OCI-LY7 (cell line): ENCODE measurements at regions not wholly inside any gene's neighbourhood (a gene's known extent, or its start where the extent isn't known, plus 50 kb on each side); places are given as distances from the start of the nearest gene placed in this dataset.

Experiments used
- EZH2phosphoT487 ChIP-seq: fragments of 200-600 bp; sonication (generic); IDR thresholded peaks from 2 replicates; pipeline ENCODE4 v1.6.1; 2018; ENCODE audit warnings: low read depth, borderline replicate concordance, mild to moderate bottlenecking, mixed run types, antibody characterized with exemption, low read length, moderate library complexity, mixed read lengths
- TF ChIP-seq, protein P1 (sequence below): fragments of 200-600 bp; sonication (generic); conservative IDR thresholded peaks from 2 replicates; pipeline ENCODE4 v1.5.1; 2014; ENCODE audit warnings: mild to moderate bottlenecking, antibody characterized with exemption, low read length, moderate library complexity, mixed read lengths

DNA sequence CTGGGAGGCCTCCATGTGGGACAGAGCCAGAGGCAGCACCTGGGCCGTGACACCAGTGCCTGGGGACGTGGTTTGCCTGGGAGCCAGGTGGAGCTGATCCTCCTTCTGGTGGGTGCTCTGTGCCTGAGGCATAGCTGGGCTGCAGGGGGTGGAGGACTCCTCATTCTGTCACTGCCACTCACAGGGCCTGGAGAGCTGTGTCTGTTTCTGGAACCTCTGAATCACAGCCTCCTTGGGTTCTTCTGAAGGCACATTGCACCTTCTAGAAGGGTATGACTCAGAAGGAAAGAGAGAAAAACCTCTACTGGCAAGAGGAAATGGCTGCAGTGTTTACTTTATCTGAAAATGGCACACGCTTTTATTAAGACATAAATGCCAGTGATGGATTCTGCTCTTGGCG is 659.8 kb downstream of the VRK1 start:
- TF ChIP-seq, protein P1, sequence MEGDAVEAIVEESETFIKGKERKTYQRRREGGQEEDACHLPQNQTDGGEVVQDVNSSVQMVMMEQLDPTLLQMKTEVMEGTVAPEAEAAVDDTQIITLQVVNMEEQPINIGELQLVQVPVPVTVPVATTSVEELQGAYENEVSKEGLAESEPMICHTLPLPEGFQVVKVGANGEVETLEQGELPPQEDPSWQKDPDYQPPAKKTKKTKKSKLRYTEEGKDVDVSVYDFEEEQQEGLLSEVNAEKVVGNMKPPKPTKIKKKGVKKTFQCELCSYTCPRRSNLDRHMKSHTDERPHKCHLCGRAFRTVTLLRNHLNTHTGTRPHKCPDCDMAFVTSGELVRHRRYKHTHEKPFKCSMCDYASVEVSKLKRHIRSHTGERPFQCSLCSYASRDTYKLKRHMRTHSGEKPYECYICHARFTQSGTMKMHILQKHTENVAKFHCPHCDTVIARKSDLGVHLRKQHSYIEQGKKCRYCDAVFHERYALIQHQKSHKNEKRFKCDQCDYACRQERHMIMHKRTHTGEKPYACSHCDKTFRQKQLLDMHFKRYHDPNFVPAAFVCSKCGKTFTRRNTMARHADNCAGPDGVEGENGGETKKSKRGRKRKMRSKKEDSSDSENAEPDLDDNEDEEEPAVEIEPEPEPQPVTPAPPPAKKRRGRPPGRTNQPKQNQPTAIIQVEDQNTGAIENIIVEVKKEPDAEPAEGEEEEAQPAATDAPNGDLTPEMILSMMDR: no peak
- TF ChIP-seq EZH2phosphoT487: no peak
